NB4 (cell line): ENCODE measurements at regions not wholly inside any gene's neighbourhood (a gene's known extent, or its start where the extent isn't known, plus 50 kb on each side); places are given as distances from the start of the nearest gene placed in this dataset.
A peak's percentile ranks its signal among the peaks of the same experiment; 100 is the strongest.

Source experiments
- DNase-seq: peaks from one replicate; pipeline ENCODE4 v3.0.0; 2010; ENCODE audit warnings: low read depth
- H3K4me3 ChIP-seq: one replicate; pipeline ENCODE4 v1.5.1; 2011; ENCODE audit warnings: mild to moderate bottlenecking, low read depth, low read length, moderate library complexity
- MAX ChIP-seq: IDR thresholded peaks from 2 replicates; pipeline ENCODE4 v1.6.1; 2011; ENCODE audit warnings: low read depth, low read length
- MYC ChIP-seq: IDR thresholded peaks from 2 replicates; pipeline ENCODE4 v1.6.1; 2011; ENCODE audit warnings: low read depth, low read length
- POLR2A ChIP-seq: IDR thresholded peaks from 2 replicates; pipeline ENCODE4 v1.6.1; 2011; ENCODE audit warnings: mild to moderate bottlenecking; ENCODE audit not compliant: insufficient read length; ENCODE audit errors: extremely low read depth
- TF ChIP-seq, protein P1 (sequence below): IDR thresholded peaks from one replicate; pipeline ENCODE4 v1.5.1; 2012; ENCODE audit warnings: low read depth, low read length

DNA sequence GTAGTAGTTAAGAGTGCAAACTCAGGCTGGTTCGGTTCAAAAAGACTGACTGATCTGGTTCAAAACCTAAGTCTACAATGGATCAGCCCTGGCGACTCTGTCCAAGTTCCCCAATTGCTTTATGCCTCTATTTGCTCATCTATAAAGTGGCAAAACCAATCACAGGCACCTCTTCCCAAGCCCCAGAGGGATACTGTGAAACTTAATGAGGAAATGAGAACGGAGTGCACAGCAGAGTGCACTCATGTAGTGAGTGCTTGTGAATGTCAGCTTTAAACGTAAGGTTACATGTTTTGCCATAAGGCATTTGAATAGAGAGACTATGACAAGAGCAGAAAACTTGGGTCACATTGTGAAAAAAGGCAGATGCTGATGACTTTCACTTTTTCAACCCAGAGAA, 199.7 kb upstream of the KLF3 start:
- H3K4me3 ChIP-seq: no peak overlapping the region
- DNase-seq: no peak
- no peak for TF ChIP-seq POLR2A
- no peak for TF ChIP-seq MAX
- TF ChIP-seq MYC: no peak
- TF ChIP-seq, protein P1, sequence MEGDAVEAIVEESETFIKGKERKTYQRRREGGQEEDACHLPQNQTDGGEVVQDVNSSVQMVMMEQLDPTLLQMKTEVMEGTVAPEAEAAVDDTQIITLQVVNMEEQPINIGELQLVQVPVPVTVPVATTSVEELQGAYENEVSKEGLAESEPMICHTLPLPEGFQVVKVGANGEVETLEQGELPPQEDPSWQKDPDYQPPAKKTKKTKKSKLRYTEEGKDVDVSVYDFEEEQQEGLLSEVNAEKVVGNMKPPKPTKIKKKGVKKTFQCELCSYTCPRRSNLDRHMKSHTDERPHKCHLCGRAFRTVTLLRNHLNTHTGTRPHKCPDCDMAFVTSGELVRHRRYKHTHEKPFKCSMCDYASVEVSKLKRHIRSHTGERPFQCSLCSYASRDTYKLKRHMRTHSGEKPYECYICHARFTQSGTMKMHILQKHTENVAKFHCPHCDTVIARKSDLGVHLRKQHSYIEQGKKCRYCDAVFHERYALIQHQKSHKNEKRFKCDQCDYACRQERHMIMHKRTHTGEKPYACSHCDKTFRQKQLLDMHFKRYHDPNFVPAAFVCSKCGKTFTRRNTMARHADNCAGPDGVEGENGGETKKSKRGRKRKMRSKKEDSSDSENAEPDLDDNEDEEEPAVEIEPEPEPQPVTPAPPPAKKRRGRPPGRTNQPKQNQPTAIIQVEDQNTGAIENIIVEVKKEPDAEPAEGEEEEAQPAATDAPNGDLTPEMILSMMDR: no peak

DNA sequence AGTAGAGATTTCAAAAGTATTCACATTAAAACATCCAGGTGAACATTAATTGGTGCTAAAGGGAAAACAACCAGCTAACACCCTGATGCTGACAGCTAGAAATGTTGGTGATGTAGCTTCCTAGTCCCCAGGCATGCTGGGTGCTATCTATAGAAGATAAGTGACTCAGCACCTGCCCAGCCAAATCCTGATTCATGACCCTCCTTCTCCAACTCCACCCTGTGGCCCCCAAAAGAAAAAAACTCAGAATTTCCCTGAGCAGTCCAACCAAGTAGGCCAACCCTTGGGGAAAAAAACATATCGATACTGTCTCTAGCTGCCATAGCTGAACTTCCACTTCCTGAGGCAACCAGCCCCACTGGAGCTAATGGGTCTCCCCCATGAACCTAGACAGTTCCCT, 197.6 kb upstream of the KLF3 start:
- no peak for TF ChIP-seq POLR2A
- TF ChIP-seq MAX: no peak
- TF ChIP-seq, protein P1: no peak
- TF ChIP-seq MYC: no peak
- H3K4me3 ChIP-seq: no peak overlapping the region
- no peak for DNase-seq

- no peak overlapping the region for H3K4me3 ChIP-seq
- TF ChIP-seq POLR2A (no peak), MYC (no peak)
- TF ChIP-seq, protein P1: no peak
- DNase-seq: no peak
These were observed 196.7 kb upstream of the KLF3 start for GRCh38 chr4:38467296-38467695.

GRCh38 chr4:38468339-38468866, 195.6 kb upstream of the KLF3 start:
- no peak for TF ChIP-seq MAX
- TF ChIP-seq MYC: no peak
- no peak for TF ChIP-seq POLR2A
- TF ChIP-seq, protein P1: no peak
- no peak for DNase-seq
- H3K4me3 ChIP-seq: no peak overlapping the region

DNA sequence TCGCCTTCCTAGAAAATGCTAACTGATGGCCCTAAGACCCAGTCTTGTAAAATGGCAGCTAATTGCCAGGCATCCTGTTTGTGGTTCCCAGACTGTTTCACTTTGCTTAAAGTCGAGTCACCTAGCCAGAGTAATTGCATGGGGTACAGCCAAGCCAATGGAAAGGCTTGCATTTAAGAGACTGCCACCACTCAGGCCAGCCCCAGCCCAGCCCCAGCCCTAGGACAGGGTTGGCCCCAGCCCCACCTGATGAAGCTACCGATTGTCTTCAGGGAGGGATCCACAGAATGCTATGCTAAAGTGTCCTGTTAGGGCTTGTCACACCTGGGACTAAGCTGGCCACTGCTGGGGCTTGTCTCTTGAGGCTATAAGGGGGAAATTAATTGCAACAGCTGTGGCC, 194.6 kb upstream of the KLF3 start:
- TF ChIP-seq POLR2A (no peak), MYC (no peak), MAX (no peak)
- TF ChIP-seq, protein P1: no peak
- no peak for DNase-seq
- no peak overlapping the region for H3K4me3 ChIP-seq

- DNase-seq: peak; percentile 18
- no peak overlapping the region for H3K4me3 ChIP-seq
- TF ChIP-seq POLR2A: no peak
- no peak for TF ChIP-seq MAX
- TF ChIP-seq, protein P1: no peak
- TF ChIP-seq MYC: no peak
These were observed 193.2 kb upstream of the KLF3 start for GRCh38 chr4:38470735-38471262.
